GM23338 (cell line): ENCODE measurements at regions not wholly inside any gene's neighbourhood (a gene's known extent, or its start where the extent isn't known, plus 50 kb on each side); places are given as distances from the start of the nearest gene placed in this dataset.

Experiments used
- ATAC-seq: fragments of 200-7000 bp; cut with Tn5 transposase; 3 replicates; pipeline ENCODE4 v1.9.1; 2020
- DNase-seq: peaks from one replicate; pipeline ENCODE4 v3.0.0-alpha.2; 2015; ENCODE audit warnings: low spot score
- H2AFZ ChIP-seq: fragments of 200-600 bp; sonication (generic); 2 replicates; pipeline ENCODE4 v1.8.0; 2016; ENCODE audit warnings: antibody characterized with exemption, mild to moderate bottlenecking, moderate library complexity
- H3F3A ChIP-seq: fragments of 200-600 bp; sonication (generic); replicated peaks from 2 replicates; pipeline ENCODE4 v1.8.0; 2017; ENCODE audit warnings: antibody characterized with exemption, mixed run types, low read depth
- H3K27ac ChIP-seq: fragments of 200-600 bp; sonication (generic); 2 replicates; pipeline ENCODE4 v1.6.1; 2016; ENCODE audit warnings: low read depth
- H3K27me3 ChIP-seq: fragments of 200-600 bp; sonication (generic); 2 replicates; pipeline ENCODE4 v1.8.0; 2016; ENCODE audit warnings: mild to moderate bottlenecking, mixed run types, moderate library complexity; ENCODE audit not compliant: insufficient read depth
- H3K36me3 ChIP-seq: fragments of 200-600 bp; sonication (generic); 2 replicates; pipeline ENCODE4 v1.8.0; 2016; ENCODE audit warnings: mild to moderate bottlenecking; ENCODE audit not compliant: insufficient read depth
- H3K4me1 ChIP-seq: fragments of 200-600 bp; sonication (generic); 2 replicates; pipeline ENCODE4 v1.8.0; 2016; ENCODE audit warnings: mild to moderate bottlenecking, moderate library complexity; ENCODE audit not compliant: insufficient read depth
- H3K4me2 ChIP-seq: fragments of 200-600 bp; sonication (generic); 2 replicates; pipeline ENCODE4 v1.7.1; 2017; ENCODE audit warnings: mixed run types
- H3K4me3 ChIP-seq: fragments of 200-600 bp; sonication (generic); 2 replicates; pipeline ENCODE4 v1.6.1; 2016; ENCODE audit warnings: mixed run types
- H3K79me2 ChIP-seq: fragments of 200-600 bp; sonication (generic); replicated peaks from 2 replicates; pipeline ENCODE4 v1.8.0; 2017; ENCODE audit warnings: mild to moderate bottlenecking; ENCODE audit not compliant: insufficient read depth
- H3K9me2 ChIP-seq: fragments of 200-600 bp; sonication (generic); 2 replicates; pipeline ENCODE4 v1.8.0; 2017; ENCODE audit not compliant: insufficient read depth
- H4K20me1 ChIP-seq: fragments of 200-600 bp; sonication (generic); replicated peaks from 2 replicates; pipeline ENCODE4 v1.8.0; 2017; ENCODE audit warnings: mild to moderate bottlenecking; ENCODE audit not compliant: insufficient read depth
- H3K27ac Mint-ChIP-seq: 2 replicates; pipeline ENCODE4 v1.8.0; 2020; ENCODE audit warnings: inconsistent platforms, mild to moderate bottlenecking, moderate library complexity, mixed read lengths
- H3K27me3 Mint-ChIP-seq: 3 replicates; pipeline ENCODE4 v1.8.0; 2022; ENCODE audit warnings: low read depth, mild to moderate bottlenecking, moderate library complexity, mixed read lengths, inconsistent platforms; ENCODE audit not compliant: insufficient read depth, poor library complexity
- H3K36me3 Mint-ChIP-seq: 3 replicates; pipeline ENCODE4 v1.8.0; 2021; ENCODE audit warnings: low read depth, mild to moderate bottlenecking, inconsistent platforms, moderate library complexity, mixed read lengths
- H3K4me1 Mint-ChIP-seq: 3 replicates; pipeline ENCODE4 v1.8.0; 2020; ENCODE audit warnings: mild to moderate bottlenecking, inconsistent platforms, mixed read lengths
- H3K4me3 Mint-ChIP-seq: 3 replicates; pipeline ENCODE4 v1.8.0; 2021; ENCODE audit warnings: moderate library complexity, mild to moderate bottlenecking, inconsistent platforms, mixed read lengths
- H3K9me3 Mint-ChIP-seq: 3 replicates; pipeline ENCODE4 v1.8.0; 2020; ENCODE audit warnings: moderate library complexity, mild to moderate bottlenecking, inconsistent platforms, mixed read lengths
- CREB1 ChIP-seq: fragments of 250-450 bp; sonication (Bioruptor Pico); IDR thresholded peaks from 2 replicates; pipeline ENCODE4 v1.5.0; 2020; ENCODE audit warnings: low read depth, mild to moderate bottlenecking, moderate library complexity
- ETS1 ChIP-seq: IDR thresholded peaks from 2 replicates; pipeline ENCODE4 v1.6.1; 2016; ENCODE audit warnings: antibody characterized with exemption
- EZH2 ChIP-seq: fragments of 200-600 bp; sonication (generic); IDR thresholded peaks from one replicate; pipeline ENCODE4 v1.8.0; 2017; ENCODE audit warnings: antibody characterized with exemption, mild to moderate bottlenecking, low read depth; ENCODE audit not compliant: unreplicated experiment
- EZH2phosphoT487 ChIP-seq: fragments of 200-600 bp; sonication (generic); IDR thresholded peaks from one replicate; pipeline ENCODE4 v1.8.1; 2018; ENCODE audit warnings: antibody characterized with exemption; ENCODE audit not compliant: unreplicated experiment
- JUNB ChIP-seq: IDR thresholded peaks from one replicate; pipeline ENCODE4 v1.6.1; 2016; ENCODE audit warnings: antibody characterized with exemption; ENCODE audit not compliant: unreplicated experiment
- NANOG ChIP-seq: IDR thresholded peaks from 2 replicates; pipeline ENCODE4 v1.6.1; 2016; ENCODE audit warnings: antibody characterized with exemption, borderline replicate concordance
- REST ChIP-seq: IDR thresholded peaks from one replicate; pipeline ENCODE4 v1.6.1; 2018; ENCODE audit warnings: antibody characterized with exemption; ENCODE audit not compliant: unreplicated experiment
- STAT1 ChIP-seq: IDR thresholded peaks from one replicate; pipeline ENCODE4 v1.6.1; 2016; ENCODE audit warnings: antibody characterized with exemption; ENCODE audit not compliant: unreplicated experiment
- ZNF114 ChIP-seq: fragments of 250-450 bp; sonication (Bioruptor Pico); IDR thresholded peaks from 2 replicates; pipeline ENCODE4 v1.5.0; 2020; ENCODE audit warnings: mild to moderate bottlenecking, moderate library complexity
- ZNF331 ChIP-seq: fragments of 250-450 bp; sonication (Bioruptor Pico); IDR thresholded peaks from 2 replicates; pipeline ENCODE4 v1.5.0; 2020; ENCODE audit warnings: low read depth, mild to moderate bottlenecking, moderate library complexity
- ZNF462 ChIP-seq: fragments of 250-450 bp; sonication (Bioruptor Pico); IDR thresholded peaks from 2 replicates; pipeline ENCODE4 v1.5.0; 2020; ENCODE audit warnings: mild to moderate bottlenecking, moderate library complexity
- TF ChIP-seq, protein P1 (sequence below), 2 experiments: fragments of 200-600 bp in 1 of 2; sonication (generic) in 1 of 2; conservative IDR thresholded peaks; 2 replicates each; pipeline versions ENCODE4 v1.5.1 to v1.6.1; 2016 to 2017; ENCODE audit warnings: antibody characterized with exemption in 2 of 2, low read depth in 2 of 2, mild to moderate bottlenecking in 2 of 2, moderate library complexity in 1 of 2

DNA sequence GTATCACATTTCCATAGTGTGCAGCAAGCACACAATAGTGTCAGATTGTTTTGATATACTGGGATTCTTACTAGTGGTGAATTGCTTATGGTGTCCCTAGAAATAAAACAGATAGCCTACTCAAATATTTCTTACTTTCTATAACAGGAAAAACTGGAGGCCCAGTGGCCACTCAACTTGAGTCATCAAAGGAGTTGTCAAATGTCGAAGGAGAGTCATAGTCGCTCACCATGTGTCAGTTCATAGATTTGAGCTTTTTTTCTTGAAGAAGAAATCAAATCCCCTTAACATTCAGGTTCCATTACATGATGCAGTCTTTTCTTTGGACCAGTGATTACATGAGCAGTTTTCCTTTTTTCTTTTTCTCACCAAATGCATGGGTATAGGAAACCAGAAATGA lies 1271.0 kb downstream of the RAPGEF2 start:
- H2AFZ ChIP-seq = no peak overlapping the region
- H3K27ac ChIP-seq = no peak overlapping the region
- H3K27ac Mint-ChIP-seq = no peak overlapping the region
- H4K20me1 ChIP-seq = no peaks in the 10 kb centered on the region
- no peaks in the 10 kb centered on the region for H3K27me3 Mint-ChIP-seq
- DNase-seq (no peak), ATAC-seq (no peak)
- no peaks in the 10 kb centered on the region for H3K79me2 ChIP-seq
- H3K9me3 Mint-ChIP-seq = peaks cover 2% of the 10 kb centered on the region; the same call in 1 of the 3 replicates
- H3F3A ChIP-seq = no peaks in the 10 kb centered on the region
- H3K36me3 ChIP-seq = no peaks in the 10 kb centered on the region
- peaks cover 14% of the 10 kb centered on the region for H3K9me2 ChIP-seq
- H3K36me3 Mint-ChIP-seq = no peaks in the 10 kb centered on the region; the same call in 1 of the 3 replicates
- H3K4me2 ChIP-seq = no peak overlapping the region
- H3K4me3 Mint-ChIP-seq = no peak overlapping the region
- peaks cover 3% of the 10 kb centered on the region; the same call in 1 of the 3 replicates for H3K4me1 Mint-ChIP-seq
- H3K27me3 ChIP-seq = no peaks in the 10 kb centered on the region
- H3K4me3 ChIP-seq = no peak overlapping the region
- TF ChIP-seq EZH2phosphoT487 = no peak
- TF ChIP-seq, protein P1, sequence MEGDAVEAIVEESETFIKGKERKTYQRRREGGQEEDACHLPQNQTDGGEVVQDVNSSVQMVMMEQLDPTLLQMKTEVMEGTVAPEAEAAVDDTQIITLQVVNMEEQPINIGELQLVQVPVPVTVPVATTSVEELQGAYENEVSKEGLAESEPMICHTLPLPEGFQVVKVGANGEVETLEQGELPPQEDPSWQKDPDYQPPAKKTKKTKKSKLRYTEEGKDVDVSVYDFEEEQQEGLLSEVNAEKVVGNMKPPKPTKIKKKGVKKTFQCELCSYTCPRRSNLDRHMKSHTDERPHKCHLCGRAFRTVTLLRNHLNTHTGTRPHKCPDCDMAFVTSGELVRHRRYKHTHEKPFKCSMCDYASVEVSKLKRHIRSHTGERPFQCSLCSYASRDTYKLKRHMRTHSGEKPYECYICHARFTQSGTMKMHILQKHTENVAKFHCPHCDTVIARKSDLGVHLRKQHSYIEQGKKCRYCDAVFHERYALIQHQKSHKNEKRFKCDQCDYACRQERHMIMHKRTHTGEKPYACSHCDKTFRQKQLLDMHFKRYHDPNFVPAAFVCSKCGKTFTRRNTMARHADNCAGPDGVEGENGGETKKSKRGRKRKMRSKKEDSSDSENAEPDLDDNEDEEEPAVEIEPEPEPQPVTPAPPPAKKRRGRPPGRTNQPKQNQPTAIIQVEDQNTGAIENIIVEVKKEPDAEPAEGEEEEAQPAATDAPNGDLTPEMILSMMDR (conservative IDR thresholded peaks at IDR 0.05; ENCODE audit: low read depth in 2 of 2) = no peak
- no peak for TF ChIP-seq CREB1 (CRISPR knock-in tag)
- TF ChIP-seq ZNF114 (CRISPR knock-in tag) = no peak
- TF ChIP-seq REST = no peak
- TF ChIP-seq ZNF331 (CRISPR knock-in tag) = no peak
- no peak for TF ChIP-seq EZH2
- no peak for TF ChIP-seq NANOG
- no peak for TF ChIP-seq STAT1
- no peak for TF ChIP-seq ETS1
- no peak for TF ChIP-seq ZNF462 (CRISPR knock-in tag)
- TF ChIP-seq JUNB = no peak
- H3K4me1 ChIP-seq = no peaks in the 10 kb centered on the region
